ENCODE measurements at regions not wholly inside any gene's neighbourhood (a gene's known extent, or its start where the extent isn't known, plus 50 kb on each side); places are given as distances from the start of the nearest gene placed in this dataset.

GRCh38 chr1:237975903-237976302 is 85.2 kb upstream of the ZP4 start:
- no peak overlapping the region for H3K27ac ChIP-seq (ENCODE audit: insufficient read length, low read depth, low read length)
- no peak overlapping the region for H4K8ac ChIP-seq (replicated peaks; ENCODE audit: insufficient read length, low read depth, low read length)
- no peak overlapping the region for H3K4me3 Mint-ChIP-seq
- no peak overlapping the region for H3K23ac ChIP-seq (ENCODE audit: insufficient read length, low read depth, low read length)
- H3K9ac ChIP-seq (ENCODE audit: extremely low read depth, insufficient read length, low read length): no peak overlapping the region
- DNase-seq: no peak
- peaks cover 27 to 32% of the 10 kb centered on the region in 2 experiments for H3K4me1 Mint-ChIP-seq
- no peak overlapping the region for H2BK120ac ChIP-seq (ENCODE audit: low read depth, low read length, poor library complexity, severe bottlenecking)
- no peak overlapping the region for H2AFZ ChIP-seq (ENCODE audit: low read length)
- H3K27me3 Mint-ChIP-seq (ENCODE audit: low read depth): no peaks in the 10 kb centered on the region
- H3K27ac Mint-ChIP-seq: no peak overlapping the region
- H3K9me3 ChIP-seq (ENCODE audit: control insufficient read depth, low read depth, low read length): no peaks in the 10 kb centered on the region
- no peak overlapping the region for H2AK5ac ChIP-seq (ENCODE audit: insufficient read length, low read length)
- no peak overlapping the region for H3K4ac ChIP-seq (ENCODE audit: low read depth, low read length)
- no peaks in the 10 kb centered on the region for H4K20me1 ChIP-seq (ENCODE audit: control insufficient read depth, insufficient read depth, insufficient read length)
- H3K79me2 ChIP-seq (ENCODE audit: insufficient read depth, low read length): no peaks in the 10 kb centered on the region
- no peak overlapping the region for H3K14ac ChIP-seq (ENCODE audit: insufficient read depth, low read length)
- no CpG with 5 or more reads among the region's 1 CpG for WGBS (ENCODE audit: extremely low coverage, insufficient read length, low lambda C conversion rate)
- no peak overlapping the region for H2BK20ac ChIP-seq (ENCODE audit: low read depth, low read length, poor library complexity, severe bottlenecking)
- no peak overlapping the region for H3K56ac ChIP-seq (ENCODE audit: insufficient read length, low read depth, low read length)
- TF ChIP-seq, protein P1, sequence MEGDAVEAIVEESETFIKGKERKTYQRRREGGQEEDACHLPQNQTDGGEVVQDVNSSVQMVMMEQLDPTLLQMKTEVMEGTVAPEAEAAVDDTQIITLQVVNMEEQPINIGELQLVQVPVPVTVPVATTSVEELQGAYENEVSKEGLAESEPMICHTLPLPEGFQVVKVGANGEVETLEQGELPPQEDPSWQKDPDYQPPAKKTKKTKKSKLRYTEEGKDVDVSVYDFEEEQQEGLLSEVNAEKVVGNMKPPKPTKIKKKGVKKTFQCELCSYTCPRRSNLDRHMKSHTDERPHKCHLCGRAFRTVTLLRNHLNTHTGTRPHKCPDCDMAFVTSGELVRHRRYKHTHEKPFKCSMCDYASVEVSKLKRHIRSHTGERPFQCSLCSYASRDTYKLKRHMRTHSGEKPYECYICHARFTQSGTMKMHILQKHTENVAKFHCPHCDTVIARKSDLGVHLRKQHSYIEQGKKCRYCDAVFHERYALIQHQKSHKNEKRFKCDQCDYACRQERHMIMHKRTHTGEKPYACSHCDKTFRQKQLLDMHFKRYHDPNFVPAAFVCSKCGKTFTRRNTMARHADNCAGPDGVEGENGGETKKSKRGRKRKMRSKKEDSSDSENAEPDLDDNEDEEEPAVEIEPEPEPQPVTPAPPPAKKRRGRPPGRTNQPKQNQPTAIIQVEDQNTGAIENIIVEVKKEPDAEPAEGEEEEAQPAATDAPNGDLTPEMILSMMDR (conservative IDR thresholded peaks at IDR 0.05): no peak
- H2BK15ac ChIP-seq (ENCODE audit: low read depth, low read length): no peak overlapping the region
- H3K4me2 ChIP-seq (ENCODE audit: insufficient read depth, insufficient read length, low read length): no peak overlapping the region
- H3K9me3 Mint-ChIP-seq: no peaks in the 10 kb centered on the region
- H3K27me3 ChIP-seq (ENCODE audit: insufficient read depth, low read length): no peaks in the 10 kb centered on the region
- no peak overlapping the region for H2BK12ac ChIP-seq (ENCODE audit: insufficient read length, low read depth, low read length)
- no peaks in the 10 kb centered on the region for H3K79me1 ChIP-seq (ENCODE audit: insufficient read depth, low read depth, low read length, poor library complexity, severe bottlenecking)
- H3K23me2 ChIP-seq (ENCODE audit: insufficient read length, low read depth, low read length, poor library complexity, severe bottlenecking): no peaks in the 10 kb centered on the region
- H3K4me1 ChIP-seq (ENCODE audit: insufficient read depth, low read length): no peaks in the 10 kb centered on the region; the same call in 1 of the 2 replicates
- H2BK5ac ChIP-seq (ENCODE audit: insufficient read length, low read length): no peak overlapping the region
- H4K5ac ChIP-seq (ENCODE audit: insufficient read length, low read depth, low read length): no peak overlapping the region
- no peak overlapping the region for H3K18ac ChIP-seq (ENCODE audit: insufficient read length, low read depth, low read length)
- H3T11ph ChIP-seq (ENCODE audit: low read length): no peak overlapping the region
- H4K91ac ChIP-seq (ENCODE audit: insufficient read length, low read depth, low read length): no peak overlapping the region
- no peaks in the 10 kb centered on the region; a peak in 1 of 7 replicates for H3K36me3 Mint-ChIP-seq (ENCODE audit: insufficient read depth in 1 of 3, low read depth in 3 of 3)
